ENCODE measurements at regions not wholly inside any gene's neighbourhood (a gene's known extent, or its start where the extent isn't known, plus 50 kb on each side); places are given as distances from the start of the nearest gene placed in this dataset.

- TF ChIP-seq CTCF (IDR thresholded peaks at IDR 0.05) (no peak), USF2 (IDR thresholded peaks at IDR 0.05) (no peak), POLR2A (IDR thresholded peaks at IDR 0.05; ENCODE audit: low read length) (no peak), ZFP36 (IDR thresholded peaks at IDR 0.05; ENCODE audit: borderline replicate concordance, partially characterized antibody) (no peak), JUNB (IDR thresholded peaks at IDR 0.05) (no peak), EP300 (IDR thresholded peaks at IDR 0.05) (no peak), PHF8 (IDR thresholded peaks at IDR 0.05; ENCODE audit: borderline replicate concordance, low read depth) (no peak), RFX5 (IDR thresholded peaks at IDR 0.05) (no peak), FOSL2 (IDR thresholded peaks at IDR 0.05) (no peak), FOSL2 (CRISPR knock-in tag; IDR thresholded peaks at IDR 0.05) (no peak), JUN (IDR thresholded peaks at IDR 0.05) (no peak)
- TF ChIP-seq, protein P1, sequence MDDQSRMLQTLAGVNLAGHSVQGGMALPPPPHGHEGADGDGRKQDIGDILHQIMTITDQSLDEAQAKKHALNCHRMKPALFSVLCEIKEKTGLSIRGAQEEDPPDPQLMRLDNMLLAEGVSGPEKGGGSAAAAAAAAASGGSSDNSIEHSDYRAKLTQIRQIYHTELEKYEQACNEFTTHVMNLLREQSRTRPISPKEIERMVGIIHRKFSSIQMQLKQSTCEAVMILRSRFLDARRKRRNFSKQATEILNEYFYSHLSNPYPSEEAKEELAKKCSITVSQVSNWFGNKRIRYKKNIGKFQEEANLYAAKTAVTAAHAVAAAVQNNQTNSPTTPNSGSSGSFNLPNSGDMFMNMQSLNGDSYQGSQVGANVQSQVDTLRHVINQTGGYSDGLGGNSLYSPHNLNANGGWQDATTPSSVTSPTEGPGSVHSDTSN (IDR thresholded peaks at IDR 0.05) = no peak
- TF ChIP-seq, protein P2, sequence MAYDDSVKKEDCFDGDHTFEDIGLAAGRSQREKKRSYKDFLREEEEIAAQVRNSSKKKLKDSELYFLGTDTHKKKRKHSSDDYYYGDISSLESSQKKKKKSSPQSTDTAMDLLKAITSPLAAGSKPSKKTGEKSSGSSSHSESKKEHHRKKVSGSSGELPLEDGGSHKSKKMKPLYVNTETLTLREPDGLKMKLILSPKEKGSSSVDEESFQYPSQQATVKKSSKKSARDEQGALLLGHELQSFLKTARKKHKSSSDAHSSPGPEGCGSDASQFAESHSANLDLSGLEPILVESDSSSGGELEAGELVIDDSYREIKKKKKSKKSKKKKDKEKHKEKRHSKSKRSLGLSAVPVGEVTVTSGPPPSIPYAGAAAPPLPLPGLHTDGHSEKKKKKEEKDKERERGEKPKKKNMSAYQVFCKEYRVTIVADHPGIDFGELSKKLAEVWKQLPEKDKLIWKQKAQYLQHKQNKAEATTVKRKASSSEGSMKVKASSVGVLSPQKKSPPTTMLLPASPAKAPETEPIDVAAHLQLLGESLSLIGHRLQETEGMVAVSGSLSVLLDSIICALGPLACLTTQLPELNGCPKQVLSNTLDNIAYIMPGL (CRISPR knock-in tag; IDR thresholded peaks at IDR 0.05; ENCODE audit: borderline replicate concordance) = no peak
Measured at GRCh38 chr3:24793896-24794295, 299.2 kb upstream of the THRB start.
